HG03097 (cell line): ENCODE measurements at regions not wholly inside any gene's neighbourhood (a gene's known extent, or its start where the extent isn't known, plus 50 kb on each side); places are given as distances from the start of the nearest gene placed in this dataset.

Experiments
- ATAC-seq: cut with Tn5 transposase; IDR thresholded peaks from one replicate; pipeline ENCODE4 v1.9.1; 2021; ENCODE audit not compliant: unreplicated experiment, low FRiP score

DNA sequence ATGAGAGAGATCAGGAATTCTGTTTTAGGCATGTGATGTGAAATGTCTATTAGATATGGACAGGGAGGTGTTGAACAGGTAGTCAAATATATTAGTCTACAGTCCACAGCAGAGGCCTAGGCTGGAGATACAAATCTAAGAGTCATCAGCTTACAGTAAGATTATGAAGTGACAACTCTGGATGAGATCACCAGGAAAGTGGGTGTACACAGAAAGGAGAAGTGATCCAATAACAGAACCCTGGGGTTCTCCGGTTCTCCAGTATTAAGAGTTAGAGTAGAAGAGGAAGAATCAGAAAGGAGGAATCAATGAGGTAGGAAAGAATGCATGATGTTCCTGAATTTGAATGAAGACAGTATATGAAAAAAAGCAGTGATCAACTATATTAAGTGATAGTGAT, 362.3 kb downstream of the FIGN start:
- no peak for ATAC-seq

DNA sequence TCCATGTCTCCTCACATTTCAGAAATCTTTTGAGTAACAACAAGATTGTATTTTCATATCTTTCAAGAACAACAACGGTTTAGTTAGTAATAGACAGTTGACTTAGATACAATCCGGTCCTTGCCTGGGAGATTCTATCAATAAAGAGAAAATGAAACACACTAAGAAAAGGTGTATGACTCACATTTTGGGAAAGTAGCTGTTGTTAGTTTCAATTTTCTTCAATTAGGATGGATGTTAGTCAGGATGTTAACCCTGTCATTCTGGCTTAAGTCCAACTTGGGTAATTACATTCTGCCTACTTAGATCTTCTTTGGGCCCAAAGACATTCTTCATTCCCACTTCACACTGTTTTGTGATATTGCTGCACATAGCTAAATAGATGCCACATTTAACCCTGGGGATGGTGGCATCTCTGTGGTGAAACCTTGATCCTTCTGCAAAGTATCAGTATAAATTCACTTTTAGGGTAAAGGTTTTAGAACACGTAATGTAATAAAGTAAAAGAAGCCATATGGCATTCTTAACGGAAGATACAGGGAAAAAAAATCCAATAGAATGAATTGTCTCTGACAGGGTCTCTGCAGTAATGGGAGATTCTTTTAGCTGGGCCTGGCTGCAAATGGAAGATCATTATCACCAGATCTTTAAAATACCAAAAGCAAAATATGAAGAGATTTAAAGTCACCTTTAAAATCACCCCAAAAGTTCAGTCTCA, 365.5 kb downstream of the FIGN start:
- no peak for ATAC-seq

DNA sequence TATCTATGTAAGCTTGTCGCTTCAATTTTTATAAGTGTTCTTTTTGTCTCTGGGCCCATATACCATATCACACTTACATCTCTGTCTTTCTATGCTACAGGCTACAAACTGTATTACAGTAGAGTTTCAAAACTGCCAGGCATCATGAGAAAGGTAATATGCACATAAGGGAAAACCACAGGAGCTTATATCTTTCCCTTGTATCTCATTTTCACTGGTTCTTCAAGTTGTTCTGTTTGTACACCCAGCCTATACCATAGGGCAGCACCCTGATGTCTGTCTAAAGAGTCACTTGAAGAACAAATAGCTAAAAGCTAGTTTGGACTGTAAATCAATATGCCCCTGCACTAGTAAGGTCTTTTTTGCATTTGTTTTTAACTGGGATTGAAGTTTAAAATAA, 366.7 kb downstream of the FIGN start:
- no peak for ATAC-seq

DNA sequence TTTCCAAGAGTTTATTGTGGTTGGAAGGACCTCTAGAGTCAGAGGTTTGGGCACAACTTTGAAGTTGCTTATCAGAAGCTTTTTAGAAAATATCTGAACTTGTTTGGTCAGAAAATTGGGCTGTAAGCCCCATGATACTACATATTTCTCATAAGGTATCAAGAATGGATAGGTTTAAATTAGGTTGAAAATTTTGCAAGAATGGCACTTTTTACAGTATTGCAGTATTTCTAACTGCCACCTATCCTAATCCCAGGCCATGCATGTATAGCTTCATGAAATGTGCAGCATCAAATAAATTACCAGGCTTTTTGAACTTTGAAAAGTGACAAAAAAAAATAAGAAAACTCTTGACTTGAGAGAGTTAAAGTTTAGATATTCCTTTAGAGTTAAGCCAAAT, 367.2 kb downstream of the FIGN start:
- ATAC-seq, result no peak

DNA sequence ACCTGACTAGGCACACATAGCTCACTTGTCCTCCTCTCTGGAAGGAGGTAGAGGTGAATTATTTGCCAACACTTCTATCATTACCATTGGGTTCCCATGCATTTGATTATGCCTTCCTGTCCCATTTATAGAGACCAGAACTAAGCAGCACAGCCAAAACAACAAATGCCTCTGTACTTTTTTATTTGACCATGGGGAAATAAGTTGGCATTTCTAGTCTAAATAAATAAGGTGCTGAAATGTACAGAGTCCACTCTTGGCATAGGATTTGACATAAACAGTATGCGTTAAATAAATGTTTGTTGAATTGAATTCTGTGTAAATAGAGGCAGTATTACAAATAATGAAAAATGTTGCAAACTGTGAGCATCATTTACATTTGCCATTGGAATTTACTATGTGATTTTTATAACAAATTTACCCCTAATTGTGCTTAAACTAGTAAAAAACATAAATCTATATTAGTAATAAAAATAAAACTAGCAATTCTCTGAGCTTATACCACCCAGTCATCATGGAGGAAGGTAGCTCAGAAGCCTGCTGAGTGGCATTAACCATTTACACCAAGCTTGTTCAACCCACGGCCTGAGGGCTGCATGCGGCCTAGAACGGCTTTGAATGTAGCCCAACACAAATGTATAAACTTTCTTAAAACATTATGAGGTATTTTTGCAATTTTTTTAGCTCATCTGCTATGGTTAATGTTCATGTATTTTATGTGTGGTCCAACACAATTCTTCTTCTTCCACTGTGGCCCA, 367.8 kb downstream of the FIGN start:
- ATAC-seq, result no peak

DNA sequence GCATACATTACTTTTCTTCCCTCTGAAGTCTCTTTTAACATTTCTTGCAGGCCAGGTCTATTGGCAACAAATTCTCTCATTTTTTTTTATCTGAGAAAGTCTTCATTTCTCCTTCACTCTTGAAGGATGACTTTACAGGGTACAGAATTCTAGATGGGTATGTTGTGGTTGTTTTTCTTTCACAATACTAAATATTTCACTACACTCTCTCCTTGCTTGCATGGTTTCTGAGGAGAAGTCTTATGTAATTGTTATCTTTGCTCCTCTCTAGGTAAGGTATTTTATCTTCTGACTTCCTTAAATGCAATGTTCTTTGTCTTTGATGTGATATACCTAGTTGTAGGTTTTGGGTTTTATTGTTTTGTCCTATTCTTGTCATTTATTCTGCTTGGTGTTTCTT, 371.1 kb downstream of the FIGN start:
- ATAC-seq, result no peak

DNA sequence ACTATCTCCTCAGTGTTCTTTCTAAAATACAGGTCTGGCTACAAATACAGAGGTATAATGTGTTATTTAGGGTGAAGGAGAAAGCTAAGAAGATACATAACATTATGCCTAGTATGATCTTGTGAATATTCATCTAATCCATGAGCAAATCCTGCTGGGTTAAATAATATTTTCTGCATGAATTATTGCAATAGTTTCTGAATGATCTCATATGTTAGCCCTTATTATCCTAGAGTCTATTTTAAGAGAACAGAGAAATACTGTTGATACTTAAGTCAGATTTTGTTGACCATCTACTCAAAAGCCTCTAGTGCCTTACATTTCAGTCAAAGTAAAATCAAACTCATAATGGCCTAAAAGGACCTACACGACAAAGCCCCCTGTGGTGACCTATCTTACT, 382.3 kb downstream of the FIGN start:
- no peak for ATAC-seq

DNA sequence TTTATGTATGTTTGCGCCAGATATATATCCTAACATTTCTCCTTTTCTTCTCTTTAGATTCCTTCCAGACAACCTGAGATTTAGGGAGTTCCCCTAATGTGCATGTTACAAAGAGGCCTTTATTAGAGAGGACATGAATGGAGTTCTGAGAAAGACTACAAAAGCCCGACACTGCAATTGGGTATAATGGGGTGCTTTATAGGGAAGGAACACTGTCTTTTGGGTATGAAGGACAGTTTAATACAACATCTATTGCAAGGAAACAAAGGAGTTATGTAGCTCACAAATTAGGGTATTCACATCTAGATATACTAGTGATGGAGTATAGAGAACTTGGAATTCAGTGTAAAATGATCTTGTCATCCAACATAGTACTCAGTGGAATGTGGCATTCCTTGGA, 383.8 kb downstream of the FIGN start:
- ATAC-seq, result no peak

DNA sequence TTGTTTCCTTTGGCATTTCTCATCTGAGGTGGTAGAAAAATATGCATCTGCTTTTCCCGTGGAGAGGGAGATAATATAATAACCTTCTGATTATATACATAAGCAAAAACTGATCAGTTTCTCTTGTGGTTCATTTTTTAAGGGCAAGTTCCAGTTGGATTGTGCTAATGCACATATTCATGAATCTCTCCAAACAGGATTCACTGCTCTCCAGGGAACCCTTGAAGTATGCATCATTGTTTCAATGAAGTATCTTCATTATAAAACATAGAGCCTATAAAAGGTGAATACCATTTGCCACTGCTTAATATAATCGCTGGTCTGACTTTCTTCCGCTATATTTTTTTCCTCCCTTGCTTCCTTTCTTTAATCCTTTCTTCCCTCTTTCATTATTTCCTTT, 384.7 kb downstream of the FIGN start:
- no peak for ATAC-seq

DNA sequence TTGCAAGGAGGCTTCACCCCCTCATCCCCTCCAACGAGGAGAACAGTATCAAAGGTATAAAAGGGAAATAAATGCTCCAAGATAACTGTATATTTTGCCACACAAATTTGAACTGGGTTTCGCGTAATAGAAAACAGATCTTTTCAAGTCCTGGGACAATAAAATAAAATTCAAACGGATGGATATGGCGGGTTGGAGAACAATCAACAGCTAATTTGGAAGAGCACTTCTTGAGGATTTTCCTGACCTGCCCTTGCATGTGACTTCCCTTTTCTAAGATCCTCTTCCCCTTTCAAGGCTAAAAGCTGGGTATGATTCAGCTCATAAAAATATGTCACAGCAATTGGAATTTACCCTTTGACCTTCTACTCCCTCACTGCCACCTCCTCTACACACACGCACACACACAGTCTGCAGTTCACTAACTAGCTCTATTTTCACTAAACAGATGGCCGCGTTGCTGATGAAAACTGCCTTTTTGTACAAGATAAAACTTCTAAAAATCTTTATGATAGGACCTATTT, 386.9 kb downstream of the FIGN start:
- no peak for ATAC-seq

DNA sequence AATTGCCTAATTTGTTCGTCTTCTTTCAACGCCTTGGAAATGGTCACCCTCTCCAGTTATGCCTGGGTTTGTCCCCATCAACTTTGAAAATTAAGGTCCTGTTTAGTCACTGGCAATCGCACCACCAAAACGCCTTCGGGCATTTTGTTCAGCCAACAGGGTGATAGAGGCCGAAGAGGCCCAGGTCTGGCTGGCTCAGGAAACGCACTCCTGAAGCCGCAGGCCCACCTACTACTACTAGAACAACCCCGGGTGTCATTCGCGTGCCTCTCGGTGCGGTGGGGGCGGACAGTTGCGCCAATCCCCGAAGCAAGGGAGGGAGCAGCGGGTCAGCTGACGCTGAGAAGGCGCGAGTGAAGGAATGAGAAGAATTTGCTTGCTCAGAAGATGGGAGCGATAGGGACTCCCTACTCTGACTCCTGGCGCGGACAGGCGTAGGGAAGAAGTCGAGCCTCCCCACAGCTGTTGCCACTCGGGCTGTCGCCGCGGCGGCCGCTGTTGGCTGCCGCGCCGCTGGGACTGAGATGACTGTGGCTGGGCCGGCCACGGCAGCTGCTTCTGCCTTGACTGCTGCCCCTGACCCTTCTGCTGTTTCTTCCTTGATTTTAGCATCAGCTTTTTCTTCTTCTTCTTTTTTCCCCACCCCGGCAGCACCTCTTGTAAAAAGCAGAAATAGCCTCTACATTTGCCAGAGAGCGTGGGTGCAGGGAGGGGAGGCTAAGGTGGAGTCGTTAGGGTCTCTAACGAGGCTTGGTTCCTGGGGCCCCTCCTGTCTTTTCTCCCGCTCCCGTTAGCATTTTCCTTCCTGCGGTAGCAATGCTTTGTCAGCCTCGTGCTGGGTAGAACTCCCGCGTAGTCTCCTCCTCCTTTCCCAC, 387.6 kb downstream of the FIGN start:
- no peak for ATAC-seq

DNA sequence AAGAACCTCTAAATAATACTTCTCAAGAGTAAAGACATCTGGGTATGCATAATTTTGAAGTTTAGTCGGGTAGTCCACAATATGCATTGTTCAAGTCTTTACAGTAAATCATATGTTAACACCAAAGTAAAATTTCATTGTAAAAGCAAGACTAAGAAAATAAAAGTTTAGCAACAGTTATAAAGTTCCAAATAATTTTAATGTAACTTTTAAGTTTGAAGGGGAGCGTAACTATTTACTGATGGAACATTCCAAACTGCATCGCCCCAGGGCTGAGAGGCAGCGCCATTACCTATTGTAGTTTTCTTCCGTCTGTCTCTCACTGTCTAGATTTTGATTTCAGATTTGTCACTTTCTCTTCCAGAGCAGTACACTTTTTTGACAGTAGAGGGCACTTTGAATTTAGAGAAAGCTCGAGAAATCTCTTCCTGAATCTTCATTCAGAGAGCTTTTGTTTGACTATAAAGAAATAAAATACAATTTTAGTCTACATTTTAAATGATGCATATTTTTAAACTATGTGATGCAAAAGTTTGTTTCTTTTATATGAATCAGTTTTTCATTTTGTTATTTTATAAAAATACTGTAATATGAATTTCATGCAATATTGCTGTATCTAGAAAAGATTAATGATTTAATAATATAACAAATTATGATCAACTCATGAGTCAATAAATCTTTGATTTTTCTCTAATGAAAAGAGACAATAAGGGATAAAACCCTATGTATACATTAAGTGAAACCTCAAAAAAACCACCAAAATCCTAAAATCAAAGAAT, 389.8 kb downstream of the FIGN start:
- peak; percentile 56 for ATAC-seq

DNA sequence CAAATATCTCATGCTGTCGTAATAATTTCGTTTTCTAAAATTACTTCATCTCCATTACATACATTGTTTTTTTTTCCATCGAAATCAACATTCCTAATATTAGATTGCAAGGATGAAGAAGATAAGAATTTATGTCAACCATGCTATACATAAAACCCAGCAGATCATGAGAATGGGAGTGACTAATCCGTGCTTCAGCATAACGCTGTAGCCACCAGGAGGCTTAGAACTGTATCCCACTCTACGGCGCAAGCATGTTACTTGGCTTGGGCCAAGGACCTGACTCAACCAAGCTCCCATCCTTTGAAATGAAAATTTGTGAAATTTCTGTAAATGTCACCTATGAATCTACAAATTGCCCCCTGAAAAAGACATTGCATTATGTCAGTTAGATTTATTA, 392.5 kb downstream of the FIGN start:
- no peak for ATAC-seq

DNA sequence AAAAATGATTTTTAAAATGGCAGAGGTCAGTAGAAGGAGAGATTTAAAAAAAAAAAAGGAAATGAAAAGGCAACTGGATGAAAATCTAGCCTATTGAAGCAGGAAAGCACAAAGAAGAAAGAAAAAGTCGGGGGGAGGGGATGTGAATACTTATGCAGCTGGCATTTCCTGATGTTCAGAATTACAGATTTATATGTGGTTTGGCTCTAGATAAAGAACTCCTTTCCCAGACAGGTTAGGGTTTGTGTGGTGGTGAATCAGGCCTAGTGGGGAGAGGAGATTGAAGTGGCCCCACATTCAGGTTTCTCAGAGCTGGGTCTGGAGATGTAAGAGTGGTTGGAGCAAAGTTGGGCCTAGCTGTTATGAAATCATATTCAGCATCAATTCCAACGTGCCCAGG, 394.4 kb downstream of the FIGN start:
- ATAC-seq, result no peak

DNA sequence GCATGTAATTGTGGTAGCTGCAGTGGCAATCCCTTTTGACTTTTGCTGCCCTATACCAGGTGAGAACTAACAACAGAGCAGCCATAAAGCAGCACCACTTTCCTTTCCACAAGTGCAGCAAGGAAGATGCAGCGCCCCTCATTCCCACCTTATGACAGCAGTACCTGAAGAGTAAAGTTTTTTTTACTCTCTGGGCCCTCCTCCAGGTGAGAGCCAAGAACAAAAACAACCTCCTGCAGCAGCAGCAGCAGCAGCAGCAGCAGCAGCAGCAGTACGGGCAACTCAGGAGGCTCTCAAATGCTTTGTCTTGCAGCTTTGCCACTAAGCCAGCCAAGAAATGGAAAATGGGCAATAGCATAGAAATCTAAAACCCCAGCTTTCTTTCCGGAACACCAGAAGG, 397.5 kb downstream of the FIGN start:
- ATAC-seq, result no peak

DNA sequence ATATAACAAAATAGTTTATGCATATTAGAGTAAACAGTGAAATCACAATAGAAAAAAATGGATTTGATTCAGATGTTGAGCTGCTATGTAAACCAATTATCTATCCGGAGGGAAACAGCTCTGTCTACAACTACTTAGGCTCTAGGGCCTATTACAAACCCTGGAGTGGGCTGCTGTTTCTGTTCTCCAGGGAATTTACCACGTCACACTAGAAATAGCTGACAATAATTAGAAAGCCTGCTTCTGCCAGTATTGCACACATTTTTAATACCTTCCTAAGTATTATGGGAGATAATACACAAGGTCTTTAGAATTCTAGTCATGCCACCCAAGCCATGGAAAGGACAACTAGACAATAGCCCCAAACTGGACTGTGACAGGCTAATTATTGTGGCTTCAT, 411.1 kb downstream of the FIGN start:
- no peak for ATAC-seq

DNA sequence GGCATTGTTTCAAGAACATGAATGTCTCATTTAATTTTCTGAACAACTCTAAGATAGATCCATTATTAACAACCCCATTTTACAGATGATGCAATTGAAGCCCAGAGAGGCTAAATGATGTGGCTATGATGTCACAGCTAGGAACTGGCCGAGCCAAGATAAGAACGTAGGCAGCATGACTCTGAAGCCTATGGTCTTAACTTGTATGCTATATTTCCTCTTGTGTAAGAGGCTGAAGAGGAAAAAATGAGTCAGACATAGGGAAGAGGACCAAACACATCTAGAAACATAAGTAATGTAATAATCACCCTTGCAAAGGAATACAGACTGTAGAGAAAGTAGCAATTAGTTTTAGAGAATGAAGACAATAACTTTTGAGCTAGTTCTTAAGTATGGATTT, 416.8 kb downstream of the FIGN start:
- ATAC-seq, result no peak

DNA sequence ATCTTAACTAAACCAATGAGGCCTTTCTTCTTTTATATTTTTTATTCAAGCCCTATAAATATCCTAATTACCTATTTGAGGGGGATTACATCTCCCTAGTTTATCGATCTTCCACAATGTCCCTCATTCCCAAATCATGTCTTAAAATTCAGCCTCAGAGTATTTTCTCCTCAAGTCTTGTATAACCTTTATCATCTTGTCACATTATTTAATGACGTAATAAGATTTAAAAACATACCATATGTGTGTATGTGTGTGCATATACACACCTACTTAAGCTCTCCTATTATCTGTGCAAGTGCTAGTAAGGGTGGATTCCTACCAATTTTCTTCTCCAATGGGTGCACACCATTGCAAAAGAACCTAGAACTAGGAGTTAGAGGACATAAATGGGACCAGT, 421.1 kb downstream of the FIGN start:
- ATAC-seq, result no peak

DNA sequence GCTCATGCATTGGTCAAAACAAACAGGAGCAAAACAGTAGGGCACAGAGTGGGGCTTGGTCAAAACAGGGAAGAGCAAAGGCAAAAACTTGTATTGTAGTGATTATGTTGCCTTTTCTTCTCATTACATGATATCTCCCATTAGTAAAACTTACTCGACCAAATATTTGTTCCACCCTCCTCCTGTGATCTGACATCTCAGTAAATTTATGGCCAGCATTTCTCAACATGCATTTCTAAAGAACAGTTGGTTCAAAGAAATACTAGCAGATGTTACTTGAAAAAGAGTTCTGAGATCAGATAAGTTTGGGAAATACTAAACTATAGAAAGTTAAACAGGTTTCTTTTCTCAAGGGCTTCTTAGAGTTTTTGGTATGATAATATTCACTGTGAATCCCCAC, 423.1 kb downstream of the FIGN start:
- no peak for ATAC-seq

DNA sequence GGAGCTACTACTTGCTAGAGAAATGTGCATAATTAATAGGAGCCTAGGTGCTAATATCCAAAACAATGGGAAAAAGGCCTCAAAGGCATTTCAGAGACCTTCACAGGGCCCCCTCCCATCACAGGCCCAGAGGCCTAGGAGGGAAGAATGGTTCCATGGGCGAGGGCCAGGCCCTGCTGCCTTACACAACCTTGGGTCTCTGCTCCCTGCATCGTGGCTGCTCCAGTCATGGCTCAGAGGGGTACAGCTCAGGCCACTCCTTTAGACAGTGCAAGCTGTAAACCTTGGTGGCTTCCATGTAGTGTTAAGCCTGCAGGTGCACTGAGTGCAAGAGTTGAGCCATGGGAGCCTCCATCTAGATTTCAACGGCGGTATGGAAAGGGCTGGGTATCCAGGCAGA, 429.2 kb downstream of the FIGN start:
- ATAC-seq, result no peak
